Activated B cell treated with CpG ODN at 0.5 μM for 24 hours (primary cell): ENCODE measurements at regions not wholly inside any gene's neighbourhood (a gene's known extent, or its start where the extent isn't known, plus 50 kb on each side); places are given as distances from the start of the nearest gene placed in this dataset.

Experiments used
- ATAC-seq: fragments of 200-7000 bp; cut with Tn5 transposase; one replicate; pipeline ENCODE4 v1.10.0; 2021; ENCODE audit warnings: low read depth, mild to moderate bottlenecking, moderate library complexity
- CTCF ChIA-PET: fragments of 350-600 bp; sonication (Branson Sonifier 250); formaldehyde crosslinking; loops from one replicate; lab custom pipeline; 2021; ENCODE audit warnings: antibody characterized with exemption; lab: Charles Lee
- POLR2A ChIA-PET: fragments of 350-600 bp; sonication (Branson Sonifier 250); formaldehyde crosslinking; loops from one replicate; lab custom pipeline; 2021; ENCODE audit warnings: antibody characterized with exemption; lab: Charles Lee
- DNase-seq: peaks from one replicate; pipeline ENCODE4 v3.0.0; 2022
- H3K27ac Mint-ChIP-seq: one replicate; pipeline ENCODE4 v1.8.0; 2020; ENCODE audit warnings: mixed read lengths
- H3K27me3 Mint-ChIP-seq: one replicate; pipeline ENCODE4 v1.8.0; 2021; ENCODE audit warnings: mixed read lengths
- H3K36me3 Mint-ChIP-seq: one replicate; pipeline ENCODE4 v1.8.0; 2021; ENCODE audit warnings: low read depth, mixed read lengths
- H3K4me1 Mint-ChIP-seq: one replicate; pipeline ENCODE4 v1.8.0; 2021; ENCODE audit warnings: mixed read lengths
- H3K4me3 Mint-ChIP-seq: one replicate; pipeline ENCODE4 v1.8.0; 2020; ENCODE audit warnings: mild to moderate bottlenecking, mixed read lengths
- H3K9me3 Mint-ChIP-seq: one replicate; pipeline ENCODE4 v1.8.0; 2020; ENCODE audit warnings: mixed read lengths
- CTCF ChIP-seq: fragments of 200-600 bp; IDR thresholded peaks from one replicate; pipeline ENCODE4 v1.8.0; 2022; ENCODE audit warnings: antibody characterized with exemption, mild to moderate bottlenecking
- intact Hi-C: fragments of 100-400 bp; cut with micrococcal nuclease; formaldehyde crosslinking; loops from one replicate; pipeline ENCODE4 v1.15.1; 2024

GRCh38 chr2:226554701-226555100, 244.9 kb downstream of the IRS1 start:
- ATAC-seq, result no peak
- POLR2A ChIA-PET, result no interaction called here

GRCh38 chr2:226553333-226553732, 246.3 kb downstream of the IRS1 start:
- Mint-ChIP-seq H3K27me3 (peaks cover 8% of the 10 kb centered on the region), H3K4me1 (no peaks in the 10 kb centered on the region), H3K9me3 (no peaks in the 10 kb centered on the region), H3K27ac (no peak overlapping the region), H3K36me3 (no peaks in the 10 kb centered on the region), H3K4me3 (no peak overlapping the region)
- CTCF ChIA-PET, result no interaction called here
- intact Hi-C loops, result loop anchor here (10.0 kb wide), 1 partner anchor 431 kb away; no protein-coding TSS in a partner anchor
- TF ChIP-seq CTCF, result no peak
- ATAC-seq, result no peak
- POLR2A ChIA-PET, result no interaction called here
- DNase-seq, result no peak

More at GRCh38 chr2:226554701-226555100, 244.9 kb downstream of the IRS1 start:
- Mint-ChIP-seq H3K4me3 (no peak overlapping the region), H3K9me3 (no peaks in the 10 kb centered on the region), H3K27me3 (peaks cover 8% of the 10 kb centered on the region), H3K27ac (no peak overlapping the region), H3K36me3 (no peaks in the 10 kb centered on the region), H3K4me1 (no peaks in the 10 kb centered on the region)
- intact Hi-C loops, result loop anchor here (10.0 kb wide), 1 partner anchor 430 kb away; no protein-coding TSS in a partner anchor
- no peak for DNase-seq
- TF ChIP-seq CTCF, result no peak
- CTCF ChIA-PET, result no interaction called here

GRCh38 chr2:226552571-226553285, 246.9 kb downstream of the IRS1 start:
- Mint-ChIP-seq H3K27me3 (peaks cover 5% of the 10 kb centered on the region), H3K4me3 (no peak overlapping the region), H3K36me3 (no peaks in the 10 kb centered on the region), H3K27ac (no peak overlapping the region), H3K4me1 (no peaks in the 10 kb centered on the region), H3K9me3 (no peaks in the 10 kb centered on the region)
- DNase-seq, result no peak
- ChIA-PET CTCF (no interaction called here), POLR2A (no interaction called here)
- ATAC-seq, result no peak
- intact Hi-C loops, result loop anchor here (10.0 kb wide), 1 partner anchor 432 kb away; no protein-coding TSS in a partner anchor
- no peak for TF ChIP-seq CTCF

GRCh38 chr2:226551522-226552250, 247.9 kb downstream of the IRS1 start:
- H3K9me3 Mint-ChIP-seq, result no peaks in the 10 kb centered on the region
- TF ChIP-seq CTCF, result no peak
- H3K4me1 Mint-ChIP-seq, result no peaks in the 10 kb centered on the region
- ChIA-PET CTCF (no interaction called here), POLR2A (no interaction called here)
- no peak overlapping the region for H3K27ac Mint-ChIP-seq
- no peak for DNase-seq
- H3K27me3 Mint-ChIP-seq, result peaks cover 8% of the 10 kb centered on the region
- ATAC-seq, result no peak
- intact Hi-C loops, result loop anchor here (10.0 kb wide), 1 partner anchor 433 kb away; no protein-coding TSS in a partner anchor
- H3K4me3 Mint-ChIP-seq, result no peak overlapping the region
- H3K36me3 Mint-ChIP-seq, result no peaks in the 10 kb centered on the region

GRCh38 chr2:226550801-226551200, 248.8 kb downstream of the IRS1 start:
- ATAC-seq (no peak), DNase-seq (no peak)
- intact Hi-C loops, result loop anchor here (10.0 kb wide), 1 partner anchor 434 kb away; no protein-coding TSS in a partner anchor
- H3K4me3 Mint-ChIP-seq, result no peak overlapping the region
- TF ChIP-seq CTCF, result no peak
- POLR2A ChIA-PET, result no interaction called here
- no peaks in the 10 kb centered on the region for H3K36me3 Mint-ChIP-seq
- CTCF ChIA-PET, result no interaction called here
- H3K4me1 Mint-ChIP-seq, result no peaks in the 10 kb centered on the region
- H3K27me3 Mint-ChIP-seq, result peaks cover 6% of the 10 kb centered on the region
- no peak overlapping the region for H3K27ac Mint-ChIP-seq
- H3K9me3 Mint-ChIP-seq, result no peaks in the 10 kb centered on the region
